GM23338 (cell line): ENCODE measurements at regions not wholly inside any gene's neighbourhood (a gene's known extent, or its start where the extent isn't known, plus 50 kb on each side); places are given as distances from the start of the nearest gene placed in this dataset.

ENCODE experiments used
- CREB1 ChIP-seq: fragments of 250-450 bp; sonication (Bioruptor Pico); IDR thresholded peaks from 2 replicates; pipeline ENCODE4 v1.5.0; 2020; ENCODE audit warnings: low read depth, mild to moderate bottlenecking, moderate library complexity
- EZH2 ChIP-seq: fragments of 200-600 bp; sonication (generic); IDR thresholded peaks from one replicate; pipeline ENCODE4 v1.8.0; 2017; ENCODE audit warnings: antibody characterized with exemption, mild to moderate bottlenecking, low read depth; ENCODE audit not compliant: unreplicated experiment
- EZH2phosphoT487 ChIP-seq: fragments of 200-600 bp; sonication (generic); IDR thresholded peaks from one replicate; pipeline ENCODE4 v1.8.1; 2018; ENCODE audit warnings: antibody characterized with exemption; ENCODE audit not compliant: unreplicated experiment
- NANOG ChIP-seq: IDR thresholded peaks from 2 replicates; pipeline ENCODE4 v1.6.1; 2016; ENCODE audit warnings: antibody characterized with exemption, borderline replicate concordance
- POLR2AphosphoS5 ChIP-seq: IDR thresholded peaks from 2 replicates; pipeline ENCODE4 v1.6.1; 2016; ENCODE audit warnings: antibody characterized with exemption, low read depth
- TF ChIP-seq, protein P1 (sequence below), 2 experiments: fragments of 200-600 bp in 1 of 2; sonication (generic) in 1 of 2; conservative IDR thresholded peaks; 2 replicates each; pipeline versions ENCODE4 v1.5.1 to v1.6.1; 2016 to 2017; ENCODE audit warnings: antibody characterized with exemption in 2 of 2, low read depth in 2 of 2, mild to moderate bottlenecking in 2 of 2, moderate library complexity in 1 of 2
- TF ChIP-seq, protein P2 (sequence below): IDR thresholded peaks from one replicate; pipeline ENCODE4 v1.6.1; 2018; ENCODE audit warnings: antibody characterized with exemption; ENCODE audit not compliant: unreplicated experiment

DNA sequence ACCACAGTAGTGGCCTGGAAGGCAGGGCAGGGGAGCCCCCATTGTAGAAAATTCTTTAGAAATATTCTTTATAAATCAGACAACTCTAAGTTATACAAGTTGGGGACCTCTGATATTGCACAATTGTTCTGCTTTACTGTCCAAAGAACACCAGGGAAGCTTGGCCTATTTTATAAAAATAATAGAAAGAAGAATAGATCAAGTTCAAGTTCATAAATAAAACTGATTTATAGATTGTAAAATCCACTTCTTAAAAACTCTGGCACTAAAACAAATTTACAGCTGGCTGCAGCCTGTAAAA, 55.0 kb upstream of the GALNT2 start:
- no peak for TF ChIP-seq POLR2AphosphoS5
- TF ChIP-seq, protein P1, sequence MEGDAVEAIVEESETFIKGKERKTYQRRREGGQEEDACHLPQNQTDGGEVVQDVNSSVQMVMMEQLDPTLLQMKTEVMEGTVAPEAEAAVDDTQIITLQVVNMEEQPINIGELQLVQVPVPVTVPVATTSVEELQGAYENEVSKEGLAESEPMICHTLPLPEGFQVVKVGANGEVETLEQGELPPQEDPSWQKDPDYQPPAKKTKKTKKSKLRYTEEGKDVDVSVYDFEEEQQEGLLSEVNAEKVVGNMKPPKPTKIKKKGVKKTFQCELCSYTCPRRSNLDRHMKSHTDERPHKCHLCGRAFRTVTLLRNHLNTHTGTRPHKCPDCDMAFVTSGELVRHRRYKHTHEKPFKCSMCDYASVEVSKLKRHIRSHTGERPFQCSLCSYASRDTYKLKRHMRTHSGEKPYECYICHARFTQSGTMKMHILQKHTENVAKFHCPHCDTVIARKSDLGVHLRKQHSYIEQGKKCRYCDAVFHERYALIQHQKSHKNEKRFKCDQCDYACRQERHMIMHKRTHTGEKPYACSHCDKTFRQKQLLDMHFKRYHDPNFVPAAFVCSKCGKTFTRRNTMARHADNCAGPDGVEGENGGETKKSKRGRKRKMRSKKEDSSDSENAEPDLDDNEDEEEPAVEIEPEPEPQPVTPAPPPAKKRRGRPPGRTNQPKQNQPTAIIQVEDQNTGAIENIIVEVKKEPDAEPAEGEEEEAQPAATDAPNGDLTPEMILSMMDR (conservative IDR thresholded peaks at IDR 0.05; ENCODE audit: low read depth in 2 of 2) = no peak
- TF ChIP-seq EZH2 = no peak
- no peak for TF ChIP-seq CREB1 (CRISPR knock-in tag)
- TF ChIP-seq NANOG = no peak
- no peak for TF ChIP-seq EZH2phosphoT487
- TF ChIP-seq, protein P2, sequence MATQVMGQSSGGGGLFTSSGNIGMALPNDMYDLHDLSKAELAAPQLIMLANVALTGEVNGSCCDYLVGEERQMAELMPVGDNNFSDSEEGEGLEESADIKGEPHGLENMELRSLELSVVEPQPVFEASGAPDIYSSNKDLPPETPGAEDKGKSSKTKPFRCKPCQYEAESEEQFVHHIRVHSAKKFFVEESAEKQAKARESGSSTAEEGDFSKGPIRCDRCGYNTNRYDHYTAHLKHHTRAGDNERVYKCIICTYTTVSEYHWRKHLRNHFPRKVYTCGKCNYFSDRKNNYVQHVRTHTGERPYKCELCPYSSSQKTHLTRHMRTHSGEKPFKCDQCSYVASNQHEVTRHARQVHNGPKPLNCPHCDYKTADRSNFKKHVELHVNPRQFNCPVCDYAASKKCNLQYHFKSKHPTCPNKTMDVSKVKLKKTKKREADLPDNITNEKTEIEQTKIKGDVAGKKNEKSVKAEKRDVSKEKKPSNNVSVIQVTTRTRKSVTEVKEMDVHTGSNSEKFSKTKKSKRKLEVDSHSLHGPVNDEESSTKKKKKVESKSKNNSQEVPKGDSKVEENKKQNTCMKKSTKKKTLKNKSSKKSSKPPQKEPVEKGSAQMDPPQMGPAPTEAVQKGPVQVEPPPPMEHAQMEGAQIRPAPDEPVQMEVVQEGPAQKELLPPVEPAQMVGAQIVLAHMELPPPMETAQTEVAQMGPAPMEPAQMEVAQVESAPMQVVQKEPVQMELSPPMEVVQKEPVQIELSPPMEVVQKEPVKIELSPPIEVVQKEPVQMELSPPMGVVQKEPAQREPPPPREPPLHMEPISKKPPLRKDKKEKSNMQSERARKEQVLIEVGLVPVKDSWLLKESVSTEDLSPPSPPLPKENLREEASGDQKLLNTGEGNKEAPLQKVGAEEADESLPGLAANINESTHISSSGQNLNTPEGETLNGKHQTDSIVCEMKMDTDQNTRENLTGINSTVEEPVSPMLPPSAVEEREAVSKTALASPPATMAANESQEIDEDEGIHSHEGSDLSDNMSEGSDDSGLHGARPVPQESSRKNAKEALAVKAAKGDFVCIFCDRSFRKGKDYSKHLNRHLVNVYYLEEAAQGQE = no peak
